ENCODE measurements at regions not wholly inside any gene's neighbourhood (a gene's known extent, or its start where the extent isn't known, plus 50 kb on each side); places are given as distances from the start of the nearest gene placed in this dataset.

DNA sequence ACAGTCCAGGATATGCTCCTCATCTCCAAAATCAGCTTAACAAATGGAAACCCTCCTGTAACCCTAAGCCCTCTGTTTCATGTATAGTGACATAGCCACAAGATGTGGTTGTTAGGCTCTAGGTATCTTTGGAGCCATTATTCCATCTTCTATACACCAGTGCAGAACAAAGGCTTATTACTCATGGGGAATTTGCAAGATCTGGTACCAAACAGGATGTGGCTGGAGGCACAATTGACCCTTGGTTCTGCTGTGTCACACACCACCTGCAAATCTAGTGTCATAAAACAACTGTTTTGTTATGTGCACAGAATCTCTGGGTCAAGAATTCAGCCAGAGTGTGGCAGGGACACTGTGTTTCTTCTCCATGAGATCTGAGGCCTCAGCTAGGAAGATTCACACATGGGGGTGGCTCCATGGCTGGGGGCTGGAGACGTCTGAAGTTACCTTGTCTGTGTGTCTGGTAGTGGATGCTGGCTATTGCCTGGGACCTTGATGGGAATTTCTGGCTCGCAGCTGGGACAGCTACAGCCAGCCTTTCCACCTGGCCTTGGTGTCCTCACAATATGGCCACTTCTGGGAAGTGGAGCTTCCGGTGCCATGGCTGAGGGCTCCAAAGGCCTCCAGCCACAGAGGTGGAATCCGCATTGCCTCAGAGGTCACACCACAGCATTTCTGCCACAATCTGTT lies 369.9 kb downstream of the CDH26 start:
- TF ChIP-seq, protein P1, sequence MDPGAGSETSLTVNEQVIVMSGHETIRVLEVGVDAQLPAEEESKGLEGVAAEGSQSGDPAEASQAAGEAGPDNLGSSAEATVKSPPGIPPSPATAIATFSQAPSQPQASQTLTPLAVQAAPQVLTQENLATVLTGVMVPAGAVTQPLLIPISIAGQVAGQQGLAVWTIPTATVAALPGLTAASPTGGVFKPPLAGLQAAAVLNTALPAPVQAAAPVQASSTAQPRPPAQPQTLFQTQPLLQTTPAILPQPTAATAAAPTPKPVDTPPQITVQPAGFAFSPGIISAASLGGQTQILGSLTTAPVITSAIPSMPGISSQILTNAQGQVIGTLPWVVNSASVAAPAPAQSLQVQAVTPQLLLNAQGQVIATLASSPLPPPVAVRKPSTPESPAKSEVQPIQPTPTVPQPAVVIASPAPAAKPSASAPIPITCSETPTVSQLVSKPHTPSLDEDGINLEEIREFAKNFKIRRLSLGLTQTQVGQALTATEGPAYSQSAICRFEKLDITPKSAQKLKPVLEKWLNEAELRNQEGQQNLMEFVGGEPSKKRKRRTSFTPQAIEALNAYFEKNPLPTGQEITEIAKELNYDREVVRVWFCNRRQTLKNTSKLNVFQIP (CRISPR knock-in tag; IDR thresholded peaks at IDR 0.05; ENCODE audit: borderline replicate concordance, low read depth) = no peak
- no peak for TF ChIP-seq ZNF565 (CRISPR knock-in tag; conservative IDR thresholded peaks at IDR 0.05; ENCODE audit: low read depth)
- TF ChIP-seq ZNF8 (CRISPR knock-in tag; IDR thresholded peaks at IDR 0.05) = no peak
- TF ChIP-seq TCF4 (CRISPR knock-in tag; IDR thresholded peaks at IDR 0.05; ENCODE audit: borderline replicate concordance) = no peak
- TF ChIP-seq ZNF70 (CRISPR knock-in tag; IDR thresholded peaks at IDR 0.05) = no peak
- TF ChIP-seq GLIS3 (CRISPR knock-in tag; IDR thresholded peaks at IDR 0.05) = no peak
- TF ChIP-seq, protein P2, sequence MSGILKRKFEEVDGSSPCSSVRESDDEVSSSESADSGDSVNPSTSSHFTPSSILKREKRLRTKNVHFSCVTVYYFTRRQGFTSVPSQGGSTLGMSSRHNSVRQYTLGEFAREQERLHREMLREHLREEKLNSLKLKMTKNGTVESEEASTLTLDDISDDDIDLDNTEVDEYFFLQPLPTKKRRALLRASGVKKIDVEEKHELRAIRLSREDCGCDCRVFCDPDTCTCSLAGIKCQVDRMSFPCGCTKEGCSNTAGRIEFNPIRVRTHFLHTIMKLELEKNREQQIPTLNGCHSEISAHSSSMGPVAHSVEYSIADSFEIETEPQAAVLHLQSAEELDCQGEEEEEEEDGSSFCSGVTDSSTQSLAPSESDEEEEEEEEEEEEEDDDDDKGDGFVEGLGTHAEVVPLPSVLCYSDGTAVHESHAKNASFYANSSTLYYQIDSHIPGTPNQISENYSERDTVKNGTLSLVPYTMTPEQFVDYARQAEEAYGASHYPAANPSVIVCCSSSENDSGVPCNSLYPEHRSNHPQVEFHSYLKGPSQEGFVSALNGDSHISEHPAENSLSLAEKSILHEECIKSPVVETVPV (CRISPR knock-in tag; IDR thresholded peaks at IDR 0.05) = no peak
- no peak for TF ChIP-seq ZFP30 (CRISPR knock-in tag; IDR thresholded peaks at IDR 0.05)
- no peak for TF ChIP-seq PATZ1 (CRISPR knock-in tag; IDR thresholded peaks at IDR 0.05; ENCODE audit: borderline replicate concordance)
- TF ChIP-seq TSHZ2 (CRISPR knock-in tag; IDR thresholded peaks at IDR 0.05) = no peak
- TF ChIP-seq ESRRG (CRISPR knock-in tag; IDR thresholded peaks at IDR 0.05) = no peak
- TF ChIP-seq BACH2 (CRISPR knock-in tag; IDR thresholded peaks at IDR 0.05; ENCODE audit: borderline replicate concordance) = no peak
- TF ChIP-seq CREB5 (CRISPR knock-in tag; IDR thresholded peaks at IDR 0.05; ENCODE audit: low read depth) = no peak
- no peak for ATAC-seq

- TF ChIP-seq ZC3H10 (CRISPR knock-in tag; IDR thresholded peaks at IDR 0.05) (no peak), PPARA (CRISPR knock-in tag; IDR thresholded peaks at IDR 0.05; ENCODE audit: borderline replicate concordance) (no peak), RARB (CRISPR knock-in tag; IDR thresholded peaks at IDR 0.05) (no peak), CREB5 (CRISPR knock-in tag; IDR thresholded peaks at IDR 0.05; ENCODE audit: low read depth) (no peak), PATZ1 (CRISPR knock-in tag; IDR thresholded peaks at IDR 0.05; ENCODE audit: borderline replicate concordance) (no peak), ZFP3 (CRISPR knock-in tag; IDR thresholded peaks at IDR 0.05) (no peak), ESRRG (CRISPR knock-in tag; IDR thresholded peaks at IDR 0.05) (no peak), ZNF565 (CRISPR knock-in tag; conservative IDR thresholded peaks at IDR 0.05; ENCODE audit: low read depth) (no peak), TOX (CRISPR knock-in tag; IDR thresholded peaks at IDR 0.05; ENCODE audit: borderline replicate concordance) (no peak), ZNF8 (CRISPR knock-in tag; IDR thresholded peaks at IDR 0.05) (no peak)
- TF ChIP-seq, protein P2 (CRISPR knock-in tag; IDR thresholded peaks at IDR 0.05) = no peak
- no peak for ATAC-seq
Measured at GRCh38 chr20:60330461-60330860, 372.2 kb downstream of the CDH26 start.
